ENCODE measurements at regions not wholly inside any gene's neighbourhood (a gene's known extent, or its start where the extent isn't known, plus 50 kb on each side); places are given as distances from the start of the nearest gene placed in this dataset.

DNA sequence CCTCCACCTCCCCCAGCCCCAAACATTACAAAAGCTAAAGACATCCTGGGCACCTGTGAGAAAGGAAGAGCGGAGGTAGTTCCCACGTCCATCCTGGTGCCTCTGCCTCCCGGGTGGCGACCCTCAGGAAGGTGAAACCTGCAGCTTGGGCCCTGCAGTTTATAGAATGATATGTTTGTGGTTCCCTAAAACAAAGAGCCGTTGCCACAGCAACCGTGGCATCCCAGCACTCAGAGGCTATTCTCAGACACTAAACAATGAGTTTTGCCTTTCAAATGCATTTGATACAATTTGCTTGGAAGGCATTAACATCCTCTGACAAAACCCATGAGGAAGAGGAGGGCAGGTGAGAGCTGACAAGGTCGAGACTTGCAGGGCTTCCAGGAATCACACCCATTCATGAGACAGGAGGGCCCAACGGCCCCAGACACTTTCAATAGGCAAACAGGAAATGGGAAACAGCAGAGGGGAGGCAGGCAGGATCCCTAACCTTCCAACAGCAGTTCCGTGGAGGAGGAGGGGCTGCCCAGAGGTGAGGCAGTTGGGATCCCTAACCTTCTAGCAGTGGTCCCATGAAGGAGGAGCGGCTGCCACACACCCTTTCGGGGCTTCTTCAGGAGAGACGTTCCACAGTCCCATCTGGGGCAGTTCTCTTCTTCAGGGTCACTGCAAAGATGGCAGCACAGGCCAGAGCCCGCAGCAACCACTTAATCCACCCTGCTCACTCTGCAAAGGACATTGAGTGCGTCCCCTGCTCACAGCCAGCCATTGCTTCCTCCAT, 379.2 kb downstream of the SHANK2 start:
- no peak for DNase-seq (ENCODE audit: low spot score)

DNA sequence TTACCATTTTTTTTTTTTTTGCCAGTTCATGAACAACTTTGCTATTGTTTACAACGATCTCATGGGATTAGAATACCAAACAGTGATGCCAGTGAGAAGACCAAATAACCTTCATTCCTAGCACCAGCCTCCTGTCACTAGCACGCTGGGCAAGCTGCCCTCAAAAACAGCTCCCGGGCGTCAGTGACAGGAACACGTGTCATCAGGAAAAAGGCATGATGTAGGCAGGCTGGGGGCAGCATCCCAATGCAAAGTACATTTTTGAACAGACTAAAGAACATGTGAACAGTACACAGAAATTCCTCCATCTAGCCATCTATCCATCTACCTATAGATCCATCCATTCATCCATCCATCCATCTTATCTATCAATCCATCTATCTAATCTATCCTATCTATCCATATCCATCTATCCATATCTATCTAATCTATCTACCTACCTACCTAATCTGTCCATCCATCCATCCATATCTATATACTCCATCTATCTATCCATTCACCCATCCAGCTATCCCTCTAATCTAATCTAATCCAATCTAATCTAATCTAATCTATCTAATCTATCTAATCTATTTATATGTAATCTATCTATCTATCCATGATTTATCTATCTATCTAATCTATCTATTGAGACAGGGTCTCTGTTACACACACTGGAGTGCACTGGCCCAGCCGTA, 378.5 kb downstream of the SHANK2 start:
- no peak for DNase-seq (ENCODE audit: low spot score)

DNA sequence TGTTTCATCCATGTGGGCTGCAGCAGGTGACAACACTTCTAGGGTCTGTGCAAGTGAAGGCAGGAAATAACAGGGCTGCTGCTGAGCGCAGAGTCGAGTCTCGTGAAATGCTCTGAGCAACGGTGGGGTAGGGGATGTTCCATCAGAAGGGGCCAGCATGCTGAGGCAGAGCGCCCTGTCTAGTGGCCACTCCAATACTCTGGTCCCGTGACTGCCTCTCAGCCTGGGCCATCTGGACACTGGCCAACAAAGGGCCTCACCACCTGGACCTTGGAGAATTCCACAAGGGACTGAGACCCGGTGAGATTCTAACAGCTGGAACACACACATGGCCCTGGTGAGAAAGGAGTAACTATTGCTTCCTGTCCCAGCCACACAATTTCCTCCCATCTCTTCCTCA, 375.7 kb downstream of the SHANK2 start:
- DNase-seq (ENCODE audit: low spot score): no peak

DNA sequence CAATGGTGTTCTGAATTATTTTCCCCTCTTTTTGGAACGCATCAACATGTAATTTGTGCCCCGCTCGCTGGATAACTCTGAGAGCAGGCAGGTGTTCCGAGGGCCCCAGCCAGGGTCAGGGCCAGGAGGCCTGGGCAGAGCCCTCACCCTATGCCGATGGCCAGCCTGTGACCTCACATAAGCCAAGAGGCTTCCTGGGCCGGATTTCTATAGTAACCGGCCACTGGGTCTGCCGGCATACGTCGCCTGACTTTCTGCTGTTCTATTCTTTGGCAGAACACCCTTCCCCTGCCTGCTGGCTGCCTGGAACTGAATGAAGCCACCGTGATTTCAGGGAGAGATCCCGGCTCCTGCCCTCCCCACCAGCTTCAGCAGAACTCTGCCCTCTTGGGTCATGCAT, 375.2 kb downstream of the SHANK2 start:
- no peak for DNase-seq (ENCODE audit: low spot score)

DNA sequence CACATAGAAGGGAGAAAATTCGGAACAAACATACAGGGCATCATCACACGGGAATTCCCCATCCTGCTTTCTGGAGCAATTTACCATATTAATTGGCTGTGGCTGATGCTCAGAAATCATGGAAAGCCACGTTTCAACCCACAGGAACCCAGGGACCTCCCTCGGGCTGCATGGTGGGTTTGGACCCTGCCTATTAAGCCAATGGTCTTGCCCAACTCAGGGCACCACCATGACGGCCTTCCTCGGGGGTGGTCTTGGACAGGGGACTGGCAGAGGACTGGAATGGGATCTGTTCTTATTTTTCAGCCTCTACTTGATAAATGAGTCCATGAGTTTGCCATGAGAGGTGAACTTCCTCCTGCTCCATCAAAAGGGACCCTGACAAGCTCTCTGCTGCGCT, 374.0 kb downstream of the SHANK2 start:
- DNase-seq (ENCODE audit: low spot score): no peak

DNA sequence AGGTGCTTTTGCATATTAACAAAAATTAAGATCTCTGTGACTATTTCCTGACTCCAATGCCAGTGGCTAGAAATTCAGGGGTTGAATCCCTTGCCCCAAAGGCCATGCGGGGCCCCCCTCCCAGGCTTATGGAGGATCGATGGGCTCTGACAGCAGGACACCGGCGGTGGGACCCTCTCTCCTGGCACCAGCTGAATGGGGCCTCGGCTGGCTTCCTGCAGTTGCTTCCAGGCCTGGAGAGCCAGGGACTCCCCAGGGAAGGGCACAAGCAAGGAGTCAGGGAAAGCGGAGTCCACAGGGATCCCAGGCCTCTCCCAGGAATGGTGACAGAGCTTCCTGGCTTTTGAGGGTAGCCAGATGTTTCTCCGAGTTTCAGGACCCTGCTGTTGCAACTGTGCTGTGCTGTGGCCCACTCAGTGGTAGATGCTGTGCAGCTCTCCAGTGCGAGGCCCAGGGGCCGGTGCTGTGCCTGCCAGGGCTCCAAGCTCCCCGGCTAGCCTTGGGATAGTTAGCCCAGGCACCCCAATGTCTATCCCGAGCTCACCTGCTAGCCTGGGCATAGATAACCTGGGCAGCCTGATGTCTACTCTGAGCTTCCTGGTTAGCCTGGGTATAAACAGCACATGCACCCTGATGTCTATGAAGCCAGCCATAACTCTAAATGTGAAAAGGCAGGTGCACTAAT, 372.6 kb downstream of the SHANK2 start:
- DNase-seq (ENCODE audit: low spot score): no peak

DNA sequence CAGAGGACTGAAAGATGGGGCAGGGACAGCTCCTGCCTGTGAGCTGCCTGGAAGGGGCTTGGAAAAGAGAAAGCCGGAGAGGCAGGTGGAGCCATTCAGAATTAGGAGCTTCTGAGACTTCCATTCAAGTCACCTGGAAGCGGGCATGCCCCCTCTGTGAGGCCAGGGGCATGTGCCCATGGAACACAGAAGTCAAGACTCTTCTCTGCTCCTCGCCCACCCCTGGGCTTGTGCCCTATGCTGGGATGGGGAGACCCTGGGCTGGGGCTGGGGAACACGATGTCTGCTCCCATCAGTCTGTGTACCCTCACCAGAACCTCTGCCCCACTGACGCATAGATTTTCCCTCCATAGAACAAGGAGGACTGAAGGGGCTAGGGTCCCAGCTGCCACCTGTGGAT, 372.0 kb downstream of the SHANK2 start:
- no peak for DNase-seq (ENCODE audit: low spot score)

DNA sequence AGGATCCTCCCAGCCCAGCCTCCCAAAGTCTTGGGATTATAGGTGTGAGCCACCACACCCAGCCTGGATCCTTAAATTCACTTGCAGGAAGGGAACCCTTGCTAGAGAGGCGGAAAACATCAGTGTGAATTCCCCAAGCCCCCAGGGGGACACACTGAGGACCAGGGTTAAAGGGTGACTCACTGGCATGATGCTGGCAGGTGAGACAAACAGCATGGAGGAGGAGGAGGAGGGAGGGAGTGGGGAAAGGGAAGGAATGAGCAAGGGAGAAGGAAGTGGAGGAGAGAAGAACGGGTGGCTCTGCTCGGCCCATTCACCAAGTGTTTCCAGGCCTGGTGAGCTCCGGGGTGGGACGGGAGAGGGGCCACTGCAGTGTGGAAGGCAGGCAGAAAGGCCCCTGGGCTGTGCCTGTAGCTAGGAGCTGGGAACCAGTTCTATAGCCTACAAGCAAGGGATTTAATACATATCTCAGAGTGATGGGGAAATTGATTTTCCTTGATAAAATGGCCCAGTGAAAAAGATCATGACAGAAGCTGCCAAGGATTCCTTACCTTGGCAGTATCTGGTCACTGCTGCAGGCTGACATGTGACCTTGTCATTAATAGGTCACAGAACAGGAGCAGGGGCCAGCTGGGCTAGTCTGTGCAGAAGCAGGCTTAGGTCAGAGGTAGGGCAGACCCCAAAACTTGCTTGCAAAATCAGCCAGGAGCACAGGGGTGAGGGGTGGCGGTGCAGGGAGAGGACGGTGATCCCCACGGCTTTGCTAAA, 370.2 kb downstream of the SHANK2 start:
- DNase-seq (ENCODE audit: low spot score): no peak

DNA sequence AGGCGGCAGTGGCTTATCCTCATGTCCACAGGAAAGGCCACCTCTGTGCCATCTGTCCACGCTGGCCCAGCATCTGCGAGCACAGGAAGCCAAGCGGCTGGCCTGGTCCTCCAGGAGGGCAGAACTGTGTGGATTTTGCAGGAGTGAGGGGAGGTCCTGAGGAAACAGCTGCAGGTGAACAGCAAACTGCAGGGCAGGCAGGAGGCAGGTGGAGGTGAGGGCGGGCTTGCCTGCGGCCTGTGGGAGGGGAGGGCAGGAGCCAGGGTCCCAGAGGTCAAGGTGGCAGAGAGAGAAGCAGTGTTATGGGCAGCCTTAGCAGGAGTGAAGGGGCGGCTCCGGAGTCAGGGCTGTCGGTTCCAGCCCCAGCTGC, 369.7 kb downstream of the SHANK2 start:
- no peak for DNase-seq (ENCODE audit: low spot score)

DNA sequence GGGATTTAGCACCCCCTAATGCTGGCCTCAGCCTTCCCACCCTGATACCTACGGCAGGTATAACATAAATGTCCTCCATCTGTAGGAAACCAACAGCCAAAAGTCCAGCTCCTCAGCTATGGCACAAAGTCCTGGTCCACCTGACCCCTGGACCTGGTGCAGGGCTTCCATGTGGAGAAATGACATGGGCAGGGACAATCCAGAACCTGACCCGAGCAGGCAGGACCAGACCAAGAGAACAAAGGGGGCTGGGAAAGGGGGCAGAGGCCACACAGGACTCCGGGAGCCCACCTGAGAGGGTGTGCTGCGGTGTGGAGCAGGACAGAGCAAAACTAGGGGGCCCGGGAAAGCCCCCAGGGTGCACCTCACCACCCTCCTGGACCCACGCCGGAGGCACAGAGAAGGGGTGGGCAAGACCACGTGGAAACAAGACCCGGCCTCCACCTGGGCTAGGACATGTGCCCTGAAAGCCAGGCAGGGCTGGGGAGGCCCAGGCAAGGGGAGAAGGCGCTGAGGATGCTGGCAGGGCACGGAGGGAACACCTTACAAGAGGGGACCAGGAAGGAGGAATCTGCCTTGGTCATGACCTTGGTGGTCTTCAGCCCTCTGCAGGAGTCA, 368.9 kb downstream of the SHANK2 start:
- DNase-seq (ENCODE audit: low spot score): no peak

DNA sequence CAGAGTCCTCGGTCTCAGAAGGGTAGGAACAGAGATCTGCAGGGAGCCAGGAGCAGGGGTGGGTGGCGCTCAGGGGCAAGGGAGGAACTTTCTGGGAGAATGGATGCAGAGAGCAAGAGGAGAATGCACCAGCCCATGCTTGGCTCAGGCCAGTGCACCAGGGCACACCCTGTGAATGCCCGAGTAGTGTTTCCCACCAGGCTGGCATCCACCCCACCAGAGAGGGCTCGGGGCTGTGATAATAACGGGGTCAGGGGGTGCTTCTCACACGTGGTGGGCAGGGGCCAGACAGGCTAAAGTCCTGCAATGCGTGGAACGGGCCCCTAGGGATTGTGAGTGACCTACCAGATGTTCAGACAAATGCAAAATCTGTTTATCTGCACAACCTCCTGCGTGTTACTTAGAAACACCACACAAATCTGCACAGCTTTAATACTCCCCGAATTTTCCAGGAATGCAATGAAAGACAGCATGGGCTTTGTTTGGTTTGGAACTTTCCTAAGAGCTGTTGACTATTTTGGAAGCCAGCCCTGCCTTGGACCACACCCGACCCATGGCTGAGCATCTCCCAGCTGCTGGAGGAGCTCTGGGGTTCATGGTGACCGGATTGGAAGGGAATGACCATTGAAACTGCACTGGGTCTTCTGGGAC, 368.3 kb downstream of the SHANK2 start:
- no peak for DNase-seq (ENCODE audit: low spot score)

DNA sequence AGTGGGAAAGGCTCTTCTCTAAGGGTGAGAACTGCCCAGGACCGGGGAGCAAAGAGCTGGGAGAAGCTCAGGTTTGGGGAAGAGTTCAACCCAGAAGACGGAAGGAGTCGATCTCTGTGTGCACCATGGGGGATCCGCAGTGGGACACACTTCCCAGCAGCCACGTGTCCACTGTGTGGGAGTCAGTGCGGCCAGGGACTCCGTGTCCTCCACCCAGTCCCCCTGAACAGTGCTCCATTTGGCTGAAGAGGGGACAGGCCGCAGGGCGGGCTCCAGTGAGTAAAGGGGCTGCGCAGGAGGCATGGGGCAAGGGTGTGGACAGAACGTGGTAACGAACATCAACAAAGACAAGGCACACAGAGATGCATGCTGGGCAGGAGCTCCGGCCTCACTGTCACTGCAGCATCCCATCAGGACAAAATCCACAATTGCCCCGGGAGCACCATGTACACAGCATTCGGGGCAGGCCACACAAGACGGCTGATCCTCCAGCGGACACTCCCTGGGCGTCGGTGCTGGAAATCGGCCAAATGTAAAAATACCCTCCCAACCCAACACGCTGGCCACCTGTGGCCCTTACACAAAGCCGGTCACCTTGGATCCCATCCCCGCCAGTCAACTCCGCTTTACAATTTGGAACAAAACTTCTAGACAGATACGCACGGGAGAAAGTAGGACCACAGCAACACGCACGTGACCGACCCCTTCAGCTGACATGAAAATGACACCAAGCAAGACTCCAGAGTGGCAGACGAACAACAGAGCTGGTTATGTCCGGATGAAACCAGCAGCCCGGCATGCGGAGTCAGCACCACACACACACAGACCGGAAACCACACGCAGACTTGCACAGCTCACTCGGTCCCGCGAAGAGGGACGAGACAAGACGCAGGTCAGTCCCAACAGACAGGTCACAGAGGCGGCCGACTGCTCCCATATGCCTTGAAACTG, 366.8 kb downstream of the SHANK2 start:
- DNase-seq (ENCODE audit: low spot score): no peak

DNA sequence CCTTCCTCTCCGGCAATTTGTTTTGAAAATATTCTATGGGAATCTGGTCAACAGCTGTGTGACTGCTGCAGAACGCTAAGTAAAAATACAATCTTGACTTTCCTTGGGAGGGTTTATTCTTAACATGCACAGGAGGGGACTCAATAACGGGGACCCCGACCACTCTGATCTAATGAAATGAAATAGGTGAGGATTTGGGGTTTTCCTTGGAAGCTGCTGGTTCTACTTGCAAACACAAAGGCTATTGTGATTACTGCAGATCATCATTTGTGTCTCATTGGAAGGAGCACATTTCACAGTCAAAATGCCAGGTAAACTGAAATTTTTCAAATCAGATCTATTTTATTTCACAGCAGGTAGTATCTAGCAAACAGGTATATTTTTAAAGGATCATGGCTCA, 366.1 kb downstream of the SHANK2 start:
- DNase-seq (ENCODE audit: low spot score): no peak

DNA sequence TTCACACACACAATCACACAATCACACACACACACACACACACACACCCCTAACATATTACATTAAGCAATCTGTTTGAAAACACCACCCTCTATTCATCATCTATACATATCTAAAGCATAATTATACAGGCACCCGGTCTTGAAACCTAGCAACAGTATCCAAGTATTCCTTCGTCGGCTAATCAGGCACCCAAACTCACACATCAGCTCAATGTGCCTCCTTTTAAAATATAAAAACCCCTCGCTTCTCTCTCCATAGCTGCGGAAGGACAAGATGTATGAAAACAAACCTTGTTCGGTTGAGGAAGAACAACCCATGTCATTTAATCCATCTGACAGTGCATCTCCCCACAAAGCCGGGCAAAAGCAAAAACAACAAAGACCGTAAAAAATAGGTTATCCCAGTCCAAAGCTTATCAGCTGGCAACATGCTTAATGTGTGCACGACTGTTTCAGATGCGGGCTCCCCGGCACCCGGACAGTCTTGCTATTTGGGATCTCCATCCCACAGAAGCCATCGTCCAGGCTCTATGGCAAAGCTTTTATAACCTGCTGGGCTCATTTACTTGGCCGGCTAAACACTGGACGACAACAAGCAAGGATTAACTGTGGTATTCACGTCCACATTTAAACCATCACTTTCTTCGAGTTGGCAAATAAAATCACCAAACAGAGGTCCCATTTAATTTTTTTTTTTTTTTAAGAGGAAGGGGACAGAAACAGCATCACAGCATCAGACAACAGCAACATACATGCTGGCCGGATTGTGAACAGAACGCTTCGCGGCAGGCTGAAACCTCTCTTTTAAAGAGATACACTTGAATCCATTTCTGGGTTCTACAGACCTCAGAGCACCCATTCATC, 365.5 kb downstream of the SHANK2 start:
- DNase-seq (ENCODE audit: low spot score): no peak

DNA sequence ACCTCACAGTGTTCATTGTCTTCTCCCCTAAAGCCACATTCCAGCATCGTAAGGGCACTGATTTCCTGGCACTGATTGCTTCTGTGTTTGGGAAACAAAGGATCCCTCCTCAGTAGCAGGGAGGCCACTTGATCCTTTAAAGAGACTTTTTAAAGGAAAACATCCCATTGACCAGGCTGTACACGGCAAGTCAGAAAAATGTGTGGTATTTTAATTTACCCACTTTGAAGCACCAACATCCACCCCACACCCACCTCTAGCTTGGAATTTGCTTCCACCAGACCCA, 364.9 kb downstream of the SHANK2 start:
- DNase-seq (ENCODE audit: low spot score): no peak

DNA sequence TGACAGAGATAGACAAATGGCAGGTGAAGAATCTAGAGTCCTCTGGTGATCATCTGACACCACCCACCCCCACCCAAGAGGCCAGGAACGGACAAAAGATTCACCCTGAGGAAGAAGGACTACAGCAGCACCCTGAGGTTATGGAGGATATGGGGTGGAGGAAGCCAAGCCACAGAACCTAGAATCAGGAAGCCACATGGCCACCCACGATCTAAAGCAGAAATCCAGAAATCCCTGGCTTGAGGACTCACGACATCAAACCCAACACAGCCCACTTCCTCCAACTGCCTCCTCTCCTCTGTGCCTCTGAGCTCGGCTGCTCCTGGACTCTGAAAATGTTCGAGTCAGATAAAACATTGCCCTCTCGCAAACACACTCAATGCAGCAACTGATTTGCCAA, 364.3 kb downstream of the SHANK2 start:
- no peak for DNase-seq (ENCODE audit: low spot score)

DNA sequence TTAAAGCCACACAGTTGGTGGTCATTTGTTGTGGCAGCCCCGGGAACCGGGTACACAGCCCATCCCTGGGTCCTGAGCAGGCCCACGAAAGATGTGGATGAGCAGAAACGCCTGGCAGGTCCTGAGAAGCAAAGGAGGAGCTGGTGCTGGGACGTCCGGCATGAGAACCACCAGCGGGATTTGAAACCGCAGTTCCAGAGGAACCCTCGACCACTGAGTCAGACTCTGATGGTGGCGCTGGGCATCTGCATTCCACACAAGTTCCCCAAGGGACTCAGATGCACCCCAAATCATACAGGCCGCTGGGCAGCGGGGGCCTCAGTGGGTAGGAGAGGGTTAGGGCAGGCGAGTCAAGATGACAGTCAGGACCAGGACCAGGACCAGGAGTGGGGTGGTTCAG, 363.0 kb downstream of the SHANK2 start:
- DNase-seq (ENCODE audit: low spot score): no peak

DNA sequence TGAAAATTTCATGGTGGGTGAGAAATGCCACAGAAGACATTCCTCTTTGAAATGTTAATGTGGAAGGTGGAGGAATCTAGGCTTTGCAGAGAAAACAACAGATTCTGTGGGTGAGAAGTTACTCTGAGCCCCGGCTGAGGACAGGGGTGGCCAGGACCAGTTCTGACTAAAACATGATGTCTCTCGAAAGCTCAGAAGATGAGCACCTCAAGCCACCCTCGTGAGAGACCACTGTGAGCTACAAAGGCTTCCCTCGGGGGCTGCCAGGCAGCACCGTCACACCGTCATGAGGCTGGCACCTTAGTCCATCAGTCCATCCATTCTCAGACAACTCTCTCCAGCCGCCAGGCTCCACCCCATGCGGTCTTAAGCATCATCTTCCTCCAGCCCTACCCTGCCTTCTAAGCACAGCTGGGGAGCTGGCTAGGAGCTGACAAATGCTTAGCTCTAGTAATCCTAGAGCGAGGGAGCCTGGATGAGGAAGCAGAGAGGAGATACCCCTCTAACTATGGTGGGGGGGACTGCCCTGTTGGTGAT, 360.5 kb downstream of the SHANK2 start:
- no peak for DNase-seq (ENCODE audit: low spot score)

DNA sequence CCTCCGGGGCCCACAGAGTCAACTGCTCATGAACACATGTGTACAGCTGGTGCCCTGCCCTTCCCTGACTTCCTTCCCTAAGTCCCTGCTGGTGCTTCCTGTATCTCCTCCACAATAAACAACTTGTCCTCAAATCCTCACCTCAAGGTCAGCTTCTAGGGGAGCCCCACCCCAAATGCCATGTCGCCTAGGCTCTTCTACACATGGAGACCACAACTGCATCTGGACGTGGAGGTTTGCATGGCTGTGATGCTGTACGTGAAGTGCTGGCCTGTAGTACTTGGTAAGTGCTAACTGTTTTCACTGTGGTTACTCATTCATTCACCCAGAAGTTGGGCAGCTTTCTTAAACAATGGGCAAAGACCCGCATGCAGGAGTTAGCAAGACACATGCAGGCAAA, 359.5 kb downstream of the SHANK2 start:
- no peak for DNase-seq (ENCODE audit: low spot score)
